DND-41 (cell line): ENCODE measurements at regions not wholly inside any gene's neighbourhood (a gene's known extent, or its start where the extent isn't known, plus 50 kb on each side); places are given as distances from the start of the nearest gene placed in this dataset.

Source experiments
- ATAC-seq: fragments of 200-7000 bp; cut with Tn5 transposase; 3 replicates; pipeline ENCODE4 v1.9.1; 2021; ENCODE audit warnings: low read depth; ENCODE audit not compliant: insufficient read depth
- DNase-seq: peaks from one replicate; pipeline ENCODE4 v3.0.0-alpha.2; 2020
- H2AFZ ChIP-seq: 2 replicates; pipeline ENCODE4 v1.6.0; 2012; ENCODE audit warnings: low read depth, low read length
- H3K27ac ChIP-seq: 2 replicates; pipeline ENCODE4 v1.5.1; 2012; ENCODE audit warnings: low read length, inconsistent platforms
- H3K27me3 ChIP-seq: fragments of 200-600 bp; sonication (generic); 2 replicates; pipeline ENCODE4 v1.6.0; 2012; ENCODE audit warnings: low read length, mild to moderate bottlenecking, inconsistent platforms; ENCODE audit not compliant: insufficient read depth, poor library complexity
- H3K36me3 ChIP-seq: 2 replicates; pipeline ENCODE4 v1.5.1; 2012; ENCODE audit warnings: low read length, inconsistent platforms; ENCODE audit not compliant: insufficient read depth
- H3K4me1 ChIP-seq: 2 replicates; pipeline ENCODE4 v1.5.1; 2012; ENCODE audit warnings: mild to moderate bottlenecking, low read length; ENCODE audit not compliant: insufficient read depth
- H3K4me2 ChIP-seq: 2 replicates; pipeline ENCODE4 v1.6.0; 2012; ENCODE audit warnings: mild to moderate bottlenecking, moderate library complexity, low read length, inconsistent platforms; ENCODE audit not compliant: insufficient read depth
- H3K4me3 ChIP-seq, 2 experiments: fragments of 200-600 bp in 1 of 2; shearing (Covaris generic) in 1 of 2; 2 replicates each; pipeline ENCODE4 v1.5.1; 2012 to 2016; ENCODE audit warnings: inconsistent platforms in 2 of 2, low read length in 2 of 2, mild to moderate bottlenecking in 2 of 2, low read depth in 1 of 2, moderate library complexity in 1 of 2
- H3K79me2 ChIP-seq: 2 replicates; pipeline ENCODE4 v1.6.0; 2012; ENCODE audit warnings: low read length, inconsistent platforms; ENCODE audit not compliant: insufficient read depth
- H3K9ac ChIP-seq: 2 replicates; pipeline ENCODE4 v1.6.0; 2012; ENCODE audit warnings: low read depth, mild to moderate bottlenecking, inconsistent platforms, low read length, moderate library complexity
- H3K9me3 ChIP-seq: 2 replicates; pipeline ENCODE4 v1.5.1; 2012; ENCODE audit warnings: low read length, moderate library complexity, mild to moderate bottlenecking, inconsistent platforms; ENCODE audit not compliant: insufficient read depth, severe bottlenecking
- H4K20me1 ChIP-seq: 2 replicates; pipeline ENCODE4 v1.6.0; 2012; ENCODE audit warnings: low read length; ENCODE audit not compliant: insufficient read depth
- EZH2 ChIP-seq: IDR thresholded peaks from 3 replicates; pipeline ENCODE4 v1.6.1; 2012; ENCODE audit warnings: borderline replicate concordance, low read depth, mild to moderate bottlenecking, moderate library complexity, low read length, inconsistent platforms; ENCODE audit not compliant: severe bottlenecking
- TF ChIP-seq, protein P1 (sequence below): IDR thresholded peaks from 2 replicates; pipeline ENCODE4 v1.5.1; 2012; ENCODE audit warnings: borderline replicate concordance, low read length, moderate library complexity, mild to moderate bottlenecking; ENCODE audit not compliant: poor library complexity, severe bottlenecking; ENCODE audit errors: extremely low read depth

DNA sequence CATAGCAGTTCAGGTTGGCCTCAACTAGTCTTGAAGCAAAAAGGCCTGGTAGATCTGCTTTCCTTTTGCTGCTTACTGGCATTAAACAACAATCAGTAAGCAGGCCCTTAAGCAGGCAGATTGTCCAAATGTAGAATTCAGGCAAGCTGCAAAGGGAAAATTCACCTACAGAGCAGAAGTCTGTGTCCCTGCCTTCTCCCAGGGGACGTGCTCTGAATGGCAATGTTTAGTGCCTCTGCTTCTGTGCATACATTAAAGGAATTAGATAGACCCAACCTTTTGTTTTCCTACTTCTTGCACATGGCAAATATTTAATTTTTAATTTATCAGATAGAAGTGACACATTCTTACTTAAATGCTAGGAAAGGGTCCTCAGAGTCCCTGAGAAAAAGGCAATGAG lies 328.8 kb upstream of the PIK3R1 start:
- H3K27me3 ChIP-seq: no peaks in the 10 kb centered on the region
- H3K9me3 ChIP-seq: no peaks in the 10 kb centered on the region
- no peak overlapping the region for H3K27ac ChIP-seq
- no peak for DNase-seq
- H2AFZ ChIP-seq: no peak overlapping the region
- no peak overlapping the region for H3K4me2 ChIP-seq
- H3K9ac ChIP-seq: no peak overlapping the region
- no peak for ATAC-seq
- H3K79me2 ChIP-seq: no peaks in the 10 kb centered on the region
- no peaks in the 10 kb centered on the region for H3K36me3 ChIP-seq
- no peak overlapping the region for H3K4me3 ChIP-seq
- H3K4me1 ChIP-seq: no peaks in the 10 kb centered on the region
- no peak for TF ChIP-seq EZH2
- TF ChIP-seq, protein P1, sequence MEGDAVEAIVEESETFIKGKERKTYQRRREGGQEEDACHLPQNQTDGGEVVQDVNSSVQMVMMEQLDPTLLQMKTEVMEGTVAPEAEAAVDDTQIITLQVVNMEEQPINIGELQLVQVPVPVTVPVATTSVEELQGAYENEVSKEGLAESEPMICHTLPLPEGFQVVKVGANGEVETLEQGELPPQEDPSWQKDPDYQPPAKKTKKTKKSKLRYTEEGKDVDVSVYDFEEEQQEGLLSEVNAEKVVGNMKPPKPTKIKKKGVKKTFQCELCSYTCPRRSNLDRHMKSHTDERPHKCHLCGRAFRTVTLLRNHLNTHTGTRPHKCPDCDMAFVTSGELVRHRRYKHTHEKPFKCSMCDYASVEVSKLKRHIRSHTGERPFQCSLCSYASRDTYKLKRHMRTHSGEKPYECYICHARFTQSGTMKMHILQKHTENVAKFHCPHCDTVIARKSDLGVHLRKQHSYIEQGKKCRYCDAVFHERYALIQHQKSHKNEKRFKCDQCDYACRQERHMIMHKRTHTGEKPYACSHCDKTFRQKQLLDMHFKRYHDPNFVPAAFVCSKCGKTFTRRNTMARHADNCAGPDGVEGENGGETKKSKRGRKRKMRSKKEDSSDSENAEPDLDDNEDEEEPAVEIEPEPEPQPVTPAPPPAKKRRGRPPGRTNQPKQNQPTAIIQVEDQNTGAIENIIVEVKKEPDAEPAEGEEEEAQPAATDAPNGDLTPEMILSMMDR: no peak
- no peaks in the 10 kb centered on the region for H4K20me1 ChIP-seq

- TF ChIP-seq, protein P1: no peak
- no peak for TF ChIP-seq EZH2
- H3K9ac ChIP-seq: no peak overlapping the region
Measured at GRCh38 chr5:67880876-67881275, 334.7 kb upstream of the PIK3R1 start.

DNA sequence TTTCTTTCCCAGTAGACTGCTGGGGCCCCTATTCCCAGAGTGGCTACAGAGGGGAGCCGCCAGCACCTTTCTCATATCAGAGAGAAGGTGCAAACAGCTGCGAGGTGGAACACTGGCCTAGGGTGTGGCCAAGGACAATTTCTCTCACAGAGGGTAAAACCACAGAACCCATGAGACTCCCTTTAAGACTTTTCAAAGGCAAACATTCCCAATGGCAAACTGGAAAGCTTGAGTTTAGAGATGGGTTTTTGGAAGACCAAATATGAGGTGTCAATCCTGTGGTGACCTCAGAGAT lies 335.1 kb upstream of the PIK3R1 start:
- ATAC-seq (no peak), DNase-seq (no peak)
- Histone ChIP-seq H3K4me1 (no peaks in the 10 kb centered on the region), H3K27me3 (no peaks in the 10 kb centered on the region), H3K27ac (no peak overlapping the region), H4K20me1 (no peaks in the 10 kb centered on the region), H3K79me2 (no peaks in the 10 kb centered on the region), H3K9ac (no peak overlapping the region), H3K36me3 (no peaks in the 10 kb centered on the region), H3K4me2 (no peak overlapping the region), H3K4me3 (no peak overlapping the region), H2AFZ (no peak overlapping the region), H3K9me3 (no peaks in the 10 kb centered on the region)
- no peak for TF ChIP-seq EZH2
- TF ChIP-seq, protein P1: no peak

More at GRCh38 chr5:67880876-67881275, 334.7 kb upstream of the PIK3R1 start:
- H3K79me2 ChIP-seq: no peaks in the 10 kb centered on the region
- no peaks in the 10 kb centered on the region for H3K4me1 ChIP-seq
- H3K27me3 ChIP-seq: no peaks in the 10 kb centered on the region
- no peak overlapping the region for H3K4me3 ChIP-seq
- H3K4me2 ChIP-seq: no peak overlapping the region
- no peak overlapping the region for H2AFZ ChIP-seq
- no peak for DNase-seq
- H3K36me3 ChIP-seq: no peaks in the 10 kb centered on the region
- no peak for ATAC-seq
- H3K9me3 ChIP-seq: no peaks in the 10 kb centered on the region
- H4K20me1 ChIP-seq: no peaks in the 10 kb centered on the region
- no peak overlapping the region for H3K27ac ChIP-seq
